GM20000 (cell line): ENCODE measurements at regions not wholly inside any gene's neighbourhood (a gene's known extent, or its start where the extent isn't known, plus 50 kb on each side); places are given as distances from the start of the nearest gene placed in this dataset.

Experiments used
- DNase-seq: peaks from one replicate; pipeline ENCODE4 v3.0.0; 2012; ENCODE audit warnings: low spot score
- TF ChIP-seq, protein P1 (sequence below): IDR thresholded peaks from 2 replicates; pipeline ENCODE4 v1.5.1; 2012; ENCODE audit warnings: mild to moderate bottlenecking, control low read depth; ENCODE audit errors: extremely low read depth, missing control alignments

DNA sequence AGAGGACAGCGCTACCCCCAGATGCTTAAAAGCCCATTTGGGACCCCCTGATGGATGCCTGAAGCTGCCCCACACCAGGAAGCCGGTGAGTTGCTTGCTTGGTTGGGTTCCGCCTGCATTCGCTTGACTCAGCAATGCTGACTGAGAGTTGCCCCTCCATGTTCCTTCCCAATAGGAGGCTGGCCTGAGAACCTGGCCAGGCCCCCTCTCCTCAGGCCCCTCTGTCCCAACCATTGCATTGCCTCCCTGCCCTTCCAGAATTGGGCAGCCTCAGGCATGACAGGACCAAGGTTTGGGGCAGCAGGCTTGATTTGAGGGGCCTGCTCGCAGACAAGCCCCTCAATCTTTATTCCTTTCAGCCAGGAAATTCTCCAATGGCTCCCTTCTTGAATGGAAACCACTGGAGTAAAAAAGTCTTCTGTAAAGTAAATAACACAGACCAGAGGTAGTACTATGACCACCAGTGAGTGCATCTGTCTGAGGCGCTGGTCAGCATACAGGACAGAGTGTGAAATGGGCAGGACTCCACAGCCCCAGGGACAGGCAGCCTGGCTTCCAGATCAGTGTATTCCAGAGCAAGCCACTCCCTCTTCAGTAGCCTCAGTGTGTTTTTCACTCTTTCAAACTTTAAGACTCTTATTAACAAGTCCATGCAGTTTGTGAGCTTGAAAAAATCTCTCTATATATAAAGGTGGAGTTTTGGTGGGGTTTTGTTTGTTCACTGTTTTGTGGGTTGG is 104.7 kb downstream of the C1QL2 start:
- TF ChIP-seq, protein P1, sequence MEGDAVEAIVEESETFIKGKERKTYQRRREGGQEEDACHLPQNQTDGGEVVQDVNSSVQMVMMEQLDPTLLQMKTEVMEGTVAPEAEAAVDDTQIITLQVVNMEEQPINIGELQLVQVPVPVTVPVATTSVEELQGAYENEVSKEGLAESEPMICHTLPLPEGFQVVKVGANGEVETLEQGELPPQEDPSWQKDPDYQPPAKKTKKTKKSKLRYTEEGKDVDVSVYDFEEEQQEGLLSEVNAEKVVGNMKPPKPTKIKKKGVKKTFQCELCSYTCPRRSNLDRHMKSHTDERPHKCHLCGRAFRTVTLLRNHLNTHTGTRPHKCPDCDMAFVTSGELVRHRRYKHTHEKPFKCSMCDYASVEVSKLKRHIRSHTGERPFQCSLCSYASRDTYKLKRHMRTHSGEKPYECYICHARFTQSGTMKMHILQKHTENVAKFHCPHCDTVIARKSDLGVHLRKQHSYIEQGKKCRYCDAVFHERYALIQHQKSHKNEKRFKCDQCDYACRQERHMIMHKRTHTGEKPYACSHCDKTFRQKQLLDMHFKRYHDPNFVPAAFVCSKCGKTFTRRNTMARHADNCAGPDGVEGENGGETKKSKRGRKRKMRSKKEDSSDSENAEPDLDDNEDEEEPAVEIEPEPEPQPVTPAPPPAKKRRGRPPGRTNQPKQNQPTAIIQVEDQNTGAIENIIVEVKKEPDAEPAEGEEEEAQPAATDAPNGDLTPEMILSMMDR = no peak
- DNase-seq = no peak

DNA sequence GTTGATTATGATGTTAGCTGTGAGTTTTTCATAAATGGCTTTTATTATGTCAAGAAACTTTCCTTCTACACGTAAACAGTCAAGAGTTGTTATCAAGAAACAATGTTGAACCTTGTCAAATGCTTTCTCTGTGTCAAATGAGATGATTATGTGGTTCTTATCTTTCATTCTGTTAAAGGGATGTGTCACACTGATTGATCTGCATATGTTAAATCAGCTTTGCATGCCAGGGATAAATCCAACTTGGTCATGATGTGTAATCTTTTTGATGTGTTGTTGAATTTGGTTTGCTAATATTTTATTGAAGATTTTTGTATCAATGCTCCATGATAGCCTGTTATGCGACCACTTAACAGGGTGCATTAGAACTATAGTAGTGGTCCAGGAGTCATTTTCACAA is 107.3 kb downstream of the C1QL2 start:
- TF ChIP-seq, protein P1 = no peak
- no peak for DNase-seq

DNA sequence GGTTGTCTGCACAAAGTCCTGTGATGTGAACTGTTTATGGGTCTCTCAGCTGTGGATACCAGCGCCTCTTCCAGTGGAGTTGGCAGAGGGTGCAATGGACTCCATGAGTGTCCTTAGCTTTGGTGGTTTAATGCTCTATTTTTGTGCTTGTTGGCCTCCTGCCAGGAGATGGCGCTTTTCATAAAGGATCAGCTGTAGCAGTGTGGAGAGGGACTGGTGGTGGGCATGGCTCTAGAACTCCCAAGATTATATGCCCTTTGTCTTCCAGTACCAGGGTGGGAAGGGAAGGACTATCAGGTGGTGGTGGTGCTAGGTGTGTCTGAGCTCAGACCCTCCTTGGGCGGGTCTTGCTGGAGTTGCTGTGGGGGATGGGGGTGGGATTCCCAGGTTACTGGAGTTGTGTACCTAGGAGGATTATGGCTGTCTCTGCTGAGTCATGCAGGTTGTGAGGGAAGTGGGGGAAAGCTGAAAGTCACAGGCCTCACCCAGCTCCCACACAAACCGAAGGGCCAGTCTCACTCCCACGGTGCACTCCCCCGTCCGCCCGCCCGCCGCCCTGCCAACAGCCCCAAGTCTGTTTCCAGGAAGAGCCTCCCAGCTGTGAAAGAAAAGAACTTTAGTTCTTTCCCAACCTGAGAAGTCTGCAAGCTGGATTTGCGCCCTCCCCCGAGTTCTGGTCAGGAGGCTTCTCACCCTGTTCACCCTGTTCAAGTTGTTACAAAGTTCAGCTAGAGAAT is 108.1 kb downstream of the MARCO start:
- TF ChIP-seq, protein P1 = peak; percentile 7
- no peak for DNase-seq
